ENCODE measurements at regions not wholly inside any gene's neighbourhood (a gene's known extent, or its start where the extent isn't known, plus 50 kb on each side); places are given as distances from the start of the nearest gene placed in this dataset.

GRCh38 chr7:46169384-46169755 lies 248.3 kb upstream of the IGFBP3 start:
- no peak for DNase-seq (ENCODE audit: low read depth in 3 of 3)

GRCh38 chr7:46168671-46169383 lies 247.8 kb upstream of the IGFBP3 start:
- DNase-seq (ENCODE audit: low read depth in 3 of 3) = no peak

- DNase-seq (ENCODE audit: low read depth in 3 of 3) = no peak
These were observed 247.2 kb upstream of the IGFBP3 start for GRCh38 chr7:46168231-46168630.

- no peak for DNase-seq (ENCODE audit: low read depth in 3 of 3)
These were observed 244.2 kb upstream of the IGFBP3 start for GRCh38 chr7:46165276-46165675.

DNA sequence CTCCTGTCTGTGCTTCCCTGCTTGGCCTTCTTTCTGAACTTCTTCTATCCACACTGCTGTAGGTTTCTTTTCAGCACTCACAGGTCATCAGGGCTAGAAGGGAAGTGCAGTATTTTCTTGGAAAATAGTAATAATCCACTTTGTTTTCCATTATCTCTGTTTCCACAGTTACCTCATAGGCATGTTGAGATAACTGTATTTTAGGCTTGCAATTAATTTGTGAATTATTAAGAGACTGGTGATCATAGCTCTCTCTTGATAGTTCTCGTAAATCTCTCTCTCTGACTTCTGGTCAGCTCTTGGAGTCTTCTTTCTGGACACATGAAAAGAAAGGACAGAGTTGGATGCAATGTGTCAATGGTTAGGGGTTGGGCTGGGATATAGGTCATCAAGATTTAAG lies 243.6 kb upstream of the IGFBP3 start:
- DNase-seq (ENCODE audit: low read depth in 3 of 3) = no peak

- no peak for DNase-seq (ENCODE audit: low read depth in 3 of 3)
These were observed 242.2 kb upstream of the IGFBP3 start for GRCh38 chr7:46163246-46163645.

DNA sequence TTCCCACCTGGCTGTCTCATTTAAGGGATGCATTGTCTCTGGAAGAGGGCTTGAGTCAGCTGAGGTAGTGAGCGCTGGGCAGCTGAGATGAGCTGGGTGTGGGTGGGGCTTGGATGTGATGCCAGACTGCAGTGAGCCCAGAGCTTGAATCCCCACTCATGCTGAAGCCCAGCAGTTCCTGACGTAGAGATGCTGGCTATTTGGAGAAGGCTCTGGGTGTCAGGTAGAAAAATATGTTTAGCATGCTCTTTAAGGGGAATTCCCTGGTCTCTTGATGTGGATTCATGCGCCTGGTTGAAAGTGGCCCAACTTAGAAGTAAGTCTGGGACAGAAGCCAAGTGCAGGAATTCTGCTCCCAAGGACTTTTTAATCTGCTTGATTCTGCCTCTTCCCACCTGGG lies 241.5 kb upstream of the IGFBP3 start:
- no peak for DNase-seq (ENCODE audit: low read depth in 3 of 3)

DNA sequence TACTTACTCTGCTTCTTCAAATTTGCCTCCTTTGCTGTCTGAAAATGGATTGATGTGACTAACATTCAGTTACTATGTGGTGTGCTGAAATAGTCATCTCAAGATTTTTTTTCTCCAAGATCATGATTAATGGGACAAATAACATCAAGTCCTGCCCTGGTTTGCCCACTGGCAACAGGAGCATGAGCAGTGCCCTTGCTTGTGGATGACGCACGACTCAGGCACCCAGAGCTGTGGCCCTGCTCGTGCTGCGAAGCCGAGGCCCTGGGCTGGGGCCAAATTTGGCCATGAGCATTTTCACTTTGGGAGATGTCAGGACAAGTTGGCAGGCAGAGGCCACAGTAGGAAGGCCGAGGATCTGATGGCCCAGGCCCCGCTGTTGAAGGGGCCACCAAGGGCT lies 239.8 kb upstream of the IGFBP3 start:
- DNase-seq (ENCODE audit: low read depth in 3 of 3) = no peak

- DNase-seq (ENCODE audit: low read depth in 3 of 3) = no peak
These were observed 236.9 kb upstream of the IGFBP3 start for GRCh38 chr7:46157931-46158330.

DNA sequence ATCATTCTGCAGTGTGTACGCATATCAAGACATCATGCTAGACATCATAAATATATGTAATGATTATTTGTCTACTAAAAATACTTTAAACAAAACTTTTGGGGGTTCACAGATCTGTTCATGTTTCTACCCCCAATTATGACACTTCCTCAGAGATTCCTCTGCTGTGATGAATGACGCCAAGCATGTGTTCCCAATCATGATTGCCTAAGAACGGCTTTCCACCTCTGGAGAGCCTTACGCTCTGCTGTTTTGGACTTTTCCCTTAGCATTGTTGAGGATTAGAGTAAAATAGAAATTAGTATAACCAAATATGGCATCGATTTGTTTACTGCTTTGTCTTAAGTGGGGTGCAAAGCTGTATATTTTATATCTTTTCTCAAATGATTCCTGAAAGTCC lies 236.3 kb upstream of the IGFBP3 start:
- no peak for DNase-seq (ENCODE audit: low read depth in 3 of 3)

- no peak for DNase-seq (ENCODE audit: low read depth in 3 of 3)
These were observed 235.8 kb upstream of the IGFBP3 start for GRCh38 chr7:46156853-46157252.

DNA sequence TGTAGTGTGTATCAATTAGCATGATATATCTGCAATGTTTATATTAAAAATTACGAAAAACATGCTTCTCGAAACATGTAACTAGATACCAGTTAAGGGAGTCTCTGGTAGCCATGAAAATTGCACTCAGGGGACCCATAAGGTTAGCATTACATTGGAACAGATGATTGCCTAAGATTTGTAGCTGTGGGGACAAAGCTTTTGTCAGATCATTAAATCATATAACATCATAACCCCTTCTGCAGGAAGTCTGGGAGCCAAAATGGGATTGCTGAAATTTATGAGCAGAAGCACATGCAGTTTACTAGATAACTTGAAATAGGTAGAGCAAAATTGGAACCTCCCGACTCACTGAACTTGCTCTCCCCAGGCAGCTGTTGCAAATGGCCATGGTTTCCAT lies 235.0 kb upstream of the IGFBP3 start:
- DNase-seq (ENCODE audit: low read depth in 3 of 3) = no peak

DNA sequence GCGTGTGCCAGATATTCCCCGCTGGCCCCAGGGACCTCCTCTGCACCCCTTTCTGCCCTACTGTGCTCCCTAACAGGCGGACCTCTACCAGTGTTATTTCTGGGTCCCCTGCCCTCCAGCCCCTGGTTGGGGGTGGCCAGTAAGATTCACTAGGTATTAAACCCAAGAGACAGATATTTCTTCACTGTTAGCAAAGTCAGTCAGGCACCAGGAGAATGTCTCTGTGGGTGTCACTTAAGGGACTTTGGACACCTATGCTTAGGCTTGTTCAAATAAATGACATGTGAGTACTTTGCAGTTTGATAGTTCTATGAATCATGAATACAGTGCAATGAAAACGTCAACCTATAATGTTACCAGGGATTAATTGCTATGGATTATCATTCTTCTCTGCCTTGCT lies 234.3 kb upstream of the IGFBP3 start:
- DNase-seq (ENCODE audit: low read depth in 3 of 3) = no peak

DNA sequence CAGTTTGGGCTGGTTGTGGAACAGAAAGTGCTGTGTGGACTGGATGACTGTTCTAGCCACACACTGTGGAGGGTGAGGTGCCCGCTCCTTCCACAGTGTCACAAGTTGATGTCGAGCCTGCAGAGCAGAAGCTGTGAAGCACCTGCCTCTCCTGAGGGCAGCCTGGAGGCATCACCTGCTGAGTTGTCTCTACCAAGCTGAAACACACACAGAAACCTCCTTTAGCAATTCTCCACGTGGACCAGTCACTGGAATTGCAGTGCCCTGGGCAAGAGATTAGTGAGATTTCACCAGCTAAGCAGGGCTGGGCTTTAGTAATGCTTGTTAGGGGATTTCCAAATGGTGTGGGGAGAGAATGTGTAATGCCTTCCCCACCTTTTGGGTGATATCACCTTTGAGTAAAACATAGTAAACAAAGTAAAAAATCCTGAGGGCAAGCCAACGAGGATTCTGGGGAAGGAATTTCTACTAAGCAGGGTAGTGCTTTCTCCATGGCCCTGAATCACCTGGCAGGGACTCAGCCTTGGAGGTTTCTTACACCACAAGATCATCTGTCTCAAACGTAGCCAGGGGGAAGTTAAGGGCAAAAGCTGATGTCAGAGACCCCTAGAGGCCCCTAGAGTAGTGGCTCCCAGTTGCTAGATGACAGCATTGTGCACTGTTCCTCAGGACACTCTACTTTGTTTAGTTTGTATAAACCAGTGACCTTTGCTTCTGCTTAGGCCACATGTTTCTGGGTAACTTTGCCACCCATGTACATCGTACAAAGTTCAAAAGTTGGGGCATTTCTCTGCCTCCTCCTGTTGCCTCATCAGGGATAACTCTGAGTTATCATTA lies 233.1 kb upstream of the IGFBP3 start:
- DNase-seq (ENCODE audit: low read depth in 3 of 3) = no peak

- DNase-seq (ENCODE audit: low read depth in 3 of 3) = no peak
These were observed 232.5 kb upstream of the IGFBP3 start for GRCh38 chr7:46153583-46153950.

DNA sequence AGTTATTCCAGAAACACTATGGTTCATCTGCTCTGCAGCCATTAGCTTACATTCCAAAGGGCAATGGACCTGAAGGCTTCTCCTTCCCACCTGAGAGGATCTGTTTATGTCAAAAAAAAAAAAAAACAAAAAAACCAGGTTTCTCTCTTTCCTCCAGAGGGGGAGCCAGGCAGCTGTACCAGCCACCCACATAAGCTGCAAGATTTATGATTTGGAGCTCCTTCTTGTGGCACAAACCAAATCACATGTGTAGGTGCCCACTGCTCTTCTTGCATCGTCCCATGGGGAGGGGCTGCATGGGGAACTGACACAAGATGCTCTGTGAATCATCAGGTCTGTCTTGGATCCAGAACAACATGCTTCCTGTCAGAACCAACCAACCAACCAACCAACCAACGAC lies 231.6 kb upstream of the IGFBP3 start:
- no peak for DNase-seq (ENCODE audit: low read depth in 3 of 3)

DNA sequence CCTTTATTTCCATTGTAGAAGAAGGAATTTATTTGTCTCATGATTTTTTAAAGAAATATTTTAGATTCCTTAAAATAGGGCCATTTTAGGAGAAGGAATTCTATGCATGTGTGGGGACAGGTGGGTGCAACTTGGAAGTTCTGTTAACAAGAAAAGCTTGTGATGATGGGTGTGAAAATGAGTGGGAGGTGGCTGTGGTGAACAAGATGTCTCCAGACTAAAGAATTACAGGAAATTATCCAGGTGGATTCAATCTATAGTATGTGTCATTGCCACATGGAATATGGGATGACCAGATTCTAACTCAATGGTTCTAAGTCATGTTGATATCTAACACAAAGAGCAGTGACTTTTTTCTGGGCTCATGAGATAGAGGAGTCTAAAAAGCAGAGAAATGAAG lies 229.6 kb upstream of the IGFBP3 start:
- DNase-seq (ENCODE audit: low read depth in 3 of 3) = no peak

DNA sequence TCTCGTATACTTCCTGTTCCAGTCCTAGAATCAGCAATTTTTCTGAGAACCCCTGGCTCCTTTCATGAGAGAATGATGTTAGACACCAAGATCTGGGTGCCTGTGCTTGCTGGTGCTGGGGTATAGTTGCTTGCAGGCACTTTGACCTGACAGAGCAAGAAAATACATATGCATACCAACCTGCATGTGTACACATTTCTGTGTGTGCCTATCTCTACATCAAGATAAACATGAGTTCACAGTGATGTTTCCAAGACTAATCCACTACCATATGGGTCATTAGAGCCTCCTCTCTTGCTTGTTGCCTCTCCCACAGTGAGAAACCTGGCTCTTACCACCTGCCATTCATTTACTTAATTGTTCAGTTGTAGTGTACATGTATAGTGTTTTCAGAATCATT lies 229.1 kb upstream of the IGFBP3 start:
- DNase-seq (ENCODE audit: low read depth in 3 of 3) = no peak

DNA sequence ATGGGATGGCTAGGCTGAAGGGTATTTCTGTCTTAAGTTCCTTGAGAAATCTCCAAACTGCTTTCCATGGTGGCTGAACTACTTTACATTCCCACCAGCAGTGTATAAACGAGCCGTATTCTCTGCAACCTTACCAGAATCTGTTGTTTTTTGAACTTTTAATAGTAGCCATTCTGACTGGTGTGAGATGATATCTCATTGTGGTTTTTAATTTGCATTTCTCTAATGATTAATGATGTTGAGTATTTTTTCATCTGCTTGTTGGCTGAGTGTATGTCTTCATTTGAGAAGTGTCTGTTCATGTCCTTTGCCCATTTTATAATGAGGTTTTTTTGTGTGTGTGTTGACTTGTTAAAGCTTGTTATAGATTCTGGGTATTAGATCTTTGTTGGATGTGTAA lies 226.8 kb upstream of the IGFBP3 start:
- no peak for DNase-seq (ENCODE audit: low read depth in 3 of 3)

DNA sequence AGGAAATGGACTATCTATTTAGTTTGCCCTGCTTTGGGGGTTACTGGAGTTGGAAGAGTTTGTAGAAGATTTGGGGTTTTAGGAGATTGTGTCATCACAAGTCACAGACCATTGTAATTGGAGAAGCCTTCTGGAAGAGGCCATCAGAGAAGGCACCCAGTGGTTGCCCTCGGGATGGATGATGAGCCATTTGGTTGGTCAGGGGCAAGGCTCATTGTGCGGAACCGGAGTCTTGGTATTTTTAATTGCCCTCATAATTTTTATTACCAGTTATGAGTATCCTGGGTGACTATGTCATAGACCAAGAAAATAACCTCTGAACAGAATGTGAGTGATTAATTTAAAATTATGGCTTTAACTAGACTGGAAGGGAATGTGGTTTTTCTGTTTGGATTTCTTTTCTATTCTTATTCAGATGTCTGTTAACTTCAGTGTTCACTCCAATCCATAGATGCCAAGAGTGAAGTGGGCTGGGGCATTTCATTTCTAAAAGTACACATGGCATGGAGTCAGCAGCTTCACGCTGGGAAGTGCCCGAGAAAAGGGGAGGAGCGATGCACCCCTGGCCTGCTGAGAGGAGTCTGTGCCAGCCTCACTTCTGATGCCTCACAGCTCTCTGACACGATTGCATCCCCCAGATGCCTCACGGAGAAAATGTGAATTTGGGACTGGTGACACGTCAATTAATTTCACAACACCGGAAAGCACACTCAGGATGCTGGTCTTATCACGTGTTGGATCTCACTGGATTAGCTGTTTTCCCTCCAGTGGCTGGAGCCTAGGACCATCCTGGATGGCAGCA lies 225.6 kb upstream of the IGFBP3 start:
- DNase-seq (ENCODE audit: low read depth in 3 of 3) = no peak

DNA sequence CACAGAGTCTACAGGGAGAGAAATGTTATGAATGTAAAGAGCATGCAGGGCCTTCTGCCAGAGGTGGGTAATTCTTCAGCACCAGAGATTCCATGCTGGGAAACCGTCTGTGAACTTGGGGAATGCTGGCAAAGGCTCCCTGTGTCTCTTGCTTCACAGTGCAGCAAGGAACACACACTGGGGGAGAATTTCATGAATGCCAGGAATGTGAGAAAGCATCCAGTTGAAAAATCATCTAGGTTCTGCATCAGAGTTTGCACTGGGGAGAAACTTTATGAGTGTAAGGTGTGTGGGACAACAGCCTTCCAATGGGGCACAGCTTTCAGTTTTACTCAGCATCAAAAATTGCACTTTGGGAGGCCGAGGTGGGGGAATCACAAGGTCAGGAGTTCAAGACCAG lies 224.3 kb upstream of the IGFBP3 start:
- DNase-seq (ENCODE audit: low read depth in 3 of 3) = no peak
